C1 segment of cervical spinal cord (tissue), 14 donors: ENCODE measurements at regions not wholly inside any gene's neighbourhood (a gene's known extent, or its start where the extent isn't known, plus 50 kb on each side); places are given as distances from the start of the nearest gene placed in this dataset.
"Not testable (repeated sequence)": the region's sequence is repeated elsewhere in the genome, so short reads cannot be mapped to it uniquely, and the experiment has no call there.

Source experiments
- DNase-seq, 14 donors: peaks; one replicate each; lab custom pipeline; 2025; lab: John Stamatoyannopoulos, UW

DNA sequence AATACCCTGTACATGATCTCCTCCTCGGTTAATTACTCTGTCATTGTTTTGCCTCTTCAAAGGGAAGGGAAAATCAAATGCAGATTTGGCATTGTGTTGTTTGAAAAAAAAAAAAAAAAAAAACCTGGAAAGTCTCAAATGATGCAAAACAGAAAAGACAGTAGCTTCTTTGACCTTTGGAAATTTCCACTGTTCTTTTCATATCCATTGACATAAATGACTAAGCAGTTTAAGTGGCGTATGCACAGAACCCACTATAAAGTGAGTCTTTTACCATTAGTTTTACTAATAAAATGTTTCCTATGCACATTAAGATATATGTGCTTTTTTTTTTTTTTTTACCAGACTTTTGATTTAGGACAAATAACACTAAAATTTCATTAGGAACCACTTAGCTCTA, 704.3 kb downstream of the TFAP2A start:
- DNase-seq, result no peak

DNA sequence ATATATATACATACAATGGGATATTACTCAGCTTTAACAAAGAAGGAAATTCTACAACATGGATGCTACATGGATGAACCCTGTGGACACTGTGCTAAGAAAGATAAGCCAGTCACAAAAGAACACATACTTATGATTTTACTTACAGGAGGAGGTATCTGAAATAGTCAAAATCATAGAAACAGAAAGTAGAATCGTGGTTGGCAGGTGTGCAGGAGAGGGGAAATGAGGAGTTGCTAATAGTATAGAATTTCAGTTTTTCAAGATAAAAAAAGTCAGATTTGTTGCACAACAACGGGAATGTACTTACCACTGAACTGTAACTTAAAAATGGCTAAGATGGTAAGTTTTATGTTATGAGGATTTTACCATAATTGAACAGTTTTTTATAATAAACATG, 706.3 kb downstream of the TFAP2A start:
- no peak for DNase-seq

DNA sequence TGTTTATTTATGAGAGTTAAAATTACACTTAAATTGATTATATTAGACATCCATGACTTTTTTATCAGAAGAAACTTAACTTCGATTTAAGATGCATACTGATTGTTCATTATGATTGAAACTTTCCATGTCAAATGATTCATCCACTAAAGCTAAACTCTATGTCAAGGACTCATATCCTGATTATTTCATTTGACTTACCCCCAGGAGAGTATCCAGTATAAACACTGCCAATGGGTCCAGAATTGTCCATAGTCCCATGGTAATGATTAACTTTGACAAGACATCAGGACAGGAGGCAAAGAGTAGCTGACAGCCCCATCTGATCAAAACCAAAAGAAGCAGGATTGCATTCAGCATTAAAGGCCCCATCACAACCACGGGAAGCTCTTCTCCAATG, 709.9 kb downstream of the TFAP2A start:
- no peak for DNase-seq

DNA sequence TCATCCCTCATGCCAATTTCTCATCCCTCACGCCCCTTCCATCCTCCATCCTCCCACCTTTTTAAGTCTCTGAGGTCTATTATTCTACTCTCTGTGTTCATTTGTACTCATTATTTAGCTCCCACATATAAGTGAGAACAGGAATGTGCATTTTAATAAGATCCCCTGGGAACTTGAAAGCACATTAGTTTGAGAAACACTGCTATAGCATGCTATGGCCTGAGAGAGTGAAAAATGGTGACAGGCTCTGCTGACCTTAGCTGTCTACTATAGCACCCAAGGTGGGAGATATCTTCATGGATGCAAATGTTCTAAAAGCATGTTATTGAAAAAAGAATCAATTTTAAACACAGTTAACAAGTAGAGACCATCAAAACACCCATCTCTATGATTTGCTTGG, 712.0 kb downstream of the TFAP2A start:
- DNase-seq, result no peak

DNA sequence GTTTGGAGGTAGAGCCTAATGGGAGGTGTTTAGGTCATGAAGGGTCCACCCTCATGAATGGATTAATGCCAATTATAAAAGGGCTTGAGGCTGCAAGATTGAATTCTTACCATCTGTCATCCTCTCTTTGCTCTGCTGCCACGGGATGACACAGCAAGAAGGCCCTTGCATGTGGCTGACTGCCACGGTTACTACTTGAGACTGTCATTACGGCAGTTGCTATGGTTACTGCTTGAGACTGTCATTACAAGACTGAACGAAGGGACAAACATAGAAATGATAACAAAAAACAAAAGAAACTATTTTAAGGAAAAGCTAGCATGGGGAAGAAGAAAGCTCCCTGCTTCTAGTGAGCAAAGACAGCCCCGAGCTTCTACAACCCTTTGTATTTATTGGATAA, 715.0 kb downstream of the TFAP2A start:
- no peak for DNase-seq

DNA sequence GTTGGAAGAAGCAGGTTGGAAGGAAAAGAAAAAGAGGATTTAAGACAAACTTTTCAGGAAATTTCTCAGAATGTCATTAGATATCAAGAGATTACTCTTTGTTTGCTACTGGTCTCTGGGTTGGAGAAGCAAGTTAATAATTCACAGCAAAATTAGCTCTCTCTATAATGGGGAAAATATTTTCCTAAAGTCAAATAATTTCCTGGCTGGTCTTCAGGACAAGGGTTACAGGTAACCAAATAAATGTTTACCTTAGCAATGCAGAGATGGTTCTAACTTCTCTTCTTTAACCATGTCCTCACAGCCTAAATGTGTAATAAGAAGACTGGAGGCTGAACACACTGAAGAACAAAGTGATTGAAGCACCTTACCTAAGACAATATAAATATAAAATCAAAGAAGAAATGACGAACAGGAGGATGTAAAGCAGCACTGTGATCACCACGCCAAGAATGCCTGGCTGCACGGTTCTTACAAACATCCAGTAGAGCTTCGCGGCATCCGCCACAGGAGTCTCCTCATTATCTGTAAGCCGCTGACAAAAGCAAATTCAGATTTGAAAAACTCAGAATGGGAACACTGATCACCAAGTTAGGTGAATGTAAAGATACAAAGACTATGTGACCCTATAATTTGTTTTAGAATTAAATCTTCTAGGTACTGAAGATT, 717.5 kb downstream of the TFAP2A start:
- DNase-seq, result no peak

DNA sequence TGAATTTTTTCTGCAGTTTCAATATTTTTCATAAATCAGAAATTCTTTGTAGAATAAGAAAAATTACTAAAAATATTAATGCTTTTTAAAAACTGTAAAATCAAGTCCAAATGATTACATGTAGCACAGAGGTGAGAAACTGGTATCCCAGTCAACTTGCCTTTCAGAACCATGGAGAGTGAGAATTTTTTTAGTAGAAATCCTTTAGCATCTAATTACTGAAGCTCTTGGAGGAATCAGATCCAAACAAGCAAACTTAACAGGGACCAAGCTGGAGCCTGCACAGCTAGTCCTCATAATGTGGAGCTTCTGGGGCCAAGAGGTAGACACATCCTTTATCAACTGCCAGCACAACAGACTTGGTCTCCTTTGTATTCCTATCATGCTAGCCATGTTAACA, 724.5 kb downstream of the TFAP2A start:
- no peak for DNase-seq

DNA sequence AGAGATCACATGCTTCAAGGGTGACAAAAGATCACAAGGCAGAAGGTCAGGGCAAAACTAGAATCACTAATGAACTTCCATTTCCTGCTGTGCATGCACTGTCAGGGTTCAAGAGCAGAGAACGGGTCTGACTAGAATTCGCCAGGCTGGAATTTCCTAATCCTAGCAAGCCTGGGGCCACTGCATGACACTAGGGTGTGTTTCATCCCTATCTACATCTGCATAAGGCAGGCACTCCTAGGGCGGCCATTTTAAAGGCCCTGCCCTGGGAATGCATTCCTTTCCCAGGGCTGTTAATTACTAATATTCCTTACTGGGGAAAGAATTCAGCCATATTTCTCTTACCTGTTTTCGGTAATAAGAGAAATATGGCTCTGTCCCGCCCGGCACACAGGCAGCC, 734.1 kb downstream of the TFAP2A start:
- DNase-seq, result not testable (repeated sequence)

DNA sequence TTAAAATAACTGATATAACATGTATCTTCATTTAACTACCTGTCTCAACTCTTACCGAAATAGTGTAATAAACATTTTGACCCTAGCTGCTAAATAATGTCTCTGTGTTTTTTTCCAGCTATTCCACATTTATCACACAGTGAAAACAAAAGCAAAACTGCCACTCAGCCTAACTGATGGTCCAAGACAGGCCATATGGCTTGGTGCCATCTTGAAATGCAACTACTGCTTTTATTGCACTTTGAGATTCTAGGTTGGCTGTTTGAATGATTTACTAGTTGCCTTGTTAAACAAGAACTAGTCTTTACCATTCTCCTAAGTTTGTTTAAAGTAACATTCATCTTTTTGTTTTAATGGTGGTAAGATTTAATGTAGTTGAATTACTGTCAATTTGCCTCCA, 739.8 kb downstream of the TFAP2A start:
- DNase-seq, result no peak

DNA sequence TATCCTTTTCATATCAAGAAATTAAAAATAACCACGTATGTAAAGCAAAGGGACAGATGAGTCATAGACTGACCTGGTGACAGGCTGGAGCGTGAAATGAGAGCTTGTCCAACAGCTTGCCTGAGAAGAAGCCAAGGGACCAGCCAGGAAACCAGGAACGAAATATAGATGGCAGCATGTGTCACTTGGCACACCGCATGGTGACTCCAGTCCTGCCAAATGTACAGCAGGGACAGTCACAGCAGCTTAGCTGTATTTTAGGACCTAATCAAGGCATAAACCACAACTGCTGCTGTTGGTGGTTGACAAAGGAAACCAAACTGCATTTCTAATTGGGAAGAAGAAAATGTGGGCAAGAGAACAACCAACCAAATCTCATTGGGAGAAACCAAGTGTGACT, 755.0 kb downstream of the TFAP2A start:
- DNase-seq, result no peak

DNA sequence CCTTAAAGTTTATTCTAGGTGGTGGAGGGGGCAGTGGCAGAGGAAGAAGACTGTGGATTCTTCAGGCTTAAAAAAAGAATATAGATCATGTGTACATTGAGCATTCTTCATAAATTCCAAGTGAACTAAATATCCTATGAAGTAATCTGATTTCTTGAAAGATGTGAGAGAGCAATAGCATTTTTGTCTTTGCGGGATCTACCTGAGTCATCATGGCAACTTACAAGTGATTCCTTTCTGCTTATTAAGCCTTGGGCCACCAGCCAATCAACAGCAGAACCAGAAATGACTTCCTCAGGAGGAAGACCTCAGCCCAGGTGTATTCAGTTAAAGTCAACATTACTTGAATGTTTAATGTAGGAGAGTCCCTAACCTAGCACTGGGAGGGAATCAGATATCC, 756.9 kb downstream of the TFAP2A start:
- DNase-seq, result no peak

DNA sequence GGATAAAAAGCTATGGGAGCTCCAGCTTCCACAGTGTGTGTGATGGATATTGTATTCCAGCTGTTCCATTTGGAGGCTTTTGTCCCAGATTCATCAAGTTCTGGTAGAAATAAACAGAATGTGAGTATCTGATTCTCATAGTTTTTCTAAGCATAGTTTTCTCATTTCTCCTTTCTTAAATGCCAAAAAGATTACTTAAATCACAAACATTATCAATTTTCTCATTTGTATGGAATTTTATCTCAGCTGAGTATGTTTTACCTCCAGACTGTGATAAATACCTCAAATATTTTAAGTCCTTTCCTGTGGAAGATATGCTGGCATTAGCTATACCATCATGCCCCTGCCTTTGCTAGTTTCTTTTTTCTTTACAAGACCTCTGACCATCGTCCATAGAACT, 767.3 kb downstream of the TFAP2A start:
- no peak for DNase-seq

DNA sequence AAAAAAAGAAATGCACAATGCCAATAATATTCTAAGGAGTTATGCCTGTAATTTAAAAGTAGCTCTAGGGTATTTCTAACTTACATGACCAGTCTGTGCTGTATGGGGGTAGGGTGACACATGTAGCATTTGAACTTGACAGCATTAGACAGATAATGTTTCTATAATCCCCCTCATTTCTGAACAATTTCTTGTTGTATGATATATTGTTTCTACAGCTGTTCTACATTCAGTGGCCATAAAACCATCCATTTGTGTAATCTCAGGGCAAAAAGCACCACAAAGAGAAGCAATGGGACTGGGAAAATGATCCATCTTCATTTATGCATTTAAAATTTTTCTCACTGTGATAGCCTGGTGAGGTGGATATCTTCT, 767.8 kb downstream of the TFAP2A start:
- no peak for DNase-seq

DNA sequence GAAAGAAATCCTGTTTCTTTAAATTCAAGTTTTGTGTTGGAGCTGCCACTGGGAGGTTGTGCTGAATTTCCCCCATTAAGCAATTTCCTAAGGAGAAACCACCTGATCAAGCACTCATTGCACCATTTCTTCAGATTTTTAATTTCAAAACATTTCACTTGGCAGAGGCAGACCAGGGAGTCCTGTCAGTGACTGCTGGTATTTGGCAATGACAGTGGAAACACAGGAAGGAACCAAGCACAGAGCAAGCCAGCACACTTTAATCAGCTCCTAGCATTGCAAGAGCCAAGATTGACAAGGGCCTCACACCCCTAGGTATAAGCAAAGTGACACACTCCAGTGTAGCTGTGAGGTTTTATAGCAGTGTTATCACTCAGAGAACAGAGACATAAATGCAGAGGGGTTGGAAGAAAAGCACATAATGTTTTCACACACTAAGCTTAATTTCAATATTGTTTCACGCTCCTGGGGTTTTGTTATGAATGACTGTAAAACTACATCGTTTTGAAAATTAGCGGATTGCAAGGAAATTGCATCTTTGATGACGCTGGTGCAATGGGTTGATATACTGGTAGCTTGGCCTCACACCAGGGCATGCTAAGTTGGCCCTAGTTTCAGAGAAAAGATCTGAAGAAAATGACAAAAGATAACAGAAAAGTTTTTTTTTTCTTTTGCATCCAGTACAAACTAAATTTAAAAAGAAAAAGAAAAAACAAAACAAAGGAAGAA, 768.4 kb downstream of the TFAP2A start:
- no peak for DNase-seq

DNA sequence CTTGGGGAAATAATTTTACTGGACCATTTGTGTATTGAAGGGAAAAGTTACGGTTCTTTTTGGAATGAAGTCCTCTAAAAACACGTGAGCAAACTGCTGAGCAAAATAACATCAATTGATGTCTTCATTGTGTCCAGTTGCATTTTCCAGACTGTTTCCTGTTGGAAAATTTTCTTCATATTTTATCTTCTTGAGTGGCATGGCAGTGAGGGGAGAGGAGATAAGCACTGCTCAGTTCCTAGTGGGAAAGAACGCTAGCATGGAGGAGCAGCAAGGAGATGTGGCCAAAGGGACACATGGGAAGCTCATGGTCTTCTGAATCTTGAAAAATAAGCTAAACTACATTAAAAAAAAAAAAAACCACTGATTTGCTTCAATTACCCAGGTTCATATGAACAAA, 776.0 kb downstream of the TFAP2A start:
- DNase-seq, result no peak

DNA sequence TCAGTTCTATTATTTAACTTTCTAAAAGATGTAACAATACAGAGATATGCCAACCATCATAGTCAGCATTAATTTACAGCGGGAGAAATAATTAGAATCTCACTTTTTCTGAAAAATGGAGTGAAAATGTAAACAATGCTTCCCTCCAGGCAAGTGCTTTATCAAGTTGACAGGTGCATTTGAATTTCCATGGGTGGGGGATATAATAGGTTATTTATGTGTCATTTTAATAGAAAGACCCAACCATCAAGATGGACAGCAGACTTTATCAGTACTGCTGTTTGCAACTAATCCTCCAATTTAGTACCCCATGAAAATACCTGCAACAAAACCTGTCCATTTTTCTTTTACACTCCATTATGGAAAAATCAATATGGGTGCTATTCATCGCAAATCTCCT, 780.1 kb downstream of the TFAP2A start:
- no peak for DNase-seq

DNA sequence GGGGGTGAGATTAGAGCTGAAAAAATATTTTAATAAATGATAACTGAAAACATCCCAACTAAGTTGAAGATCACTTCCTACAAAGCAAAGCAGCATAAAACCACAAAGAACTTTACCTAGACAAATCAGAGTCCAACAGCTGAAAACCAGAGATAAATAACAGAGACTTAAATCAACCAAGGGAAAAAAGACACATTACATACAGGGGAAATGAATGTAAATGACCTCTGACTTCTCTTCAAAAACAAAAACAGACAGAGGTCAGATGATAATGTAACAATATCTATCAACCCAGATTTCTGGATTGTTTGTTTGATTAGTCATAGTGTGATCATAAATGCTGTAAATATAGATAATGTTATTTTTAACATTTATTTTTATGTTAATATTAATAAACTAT, 782.8 kb downstream of the TFAP2A start:
- no peak for DNase-seq

DNA sequence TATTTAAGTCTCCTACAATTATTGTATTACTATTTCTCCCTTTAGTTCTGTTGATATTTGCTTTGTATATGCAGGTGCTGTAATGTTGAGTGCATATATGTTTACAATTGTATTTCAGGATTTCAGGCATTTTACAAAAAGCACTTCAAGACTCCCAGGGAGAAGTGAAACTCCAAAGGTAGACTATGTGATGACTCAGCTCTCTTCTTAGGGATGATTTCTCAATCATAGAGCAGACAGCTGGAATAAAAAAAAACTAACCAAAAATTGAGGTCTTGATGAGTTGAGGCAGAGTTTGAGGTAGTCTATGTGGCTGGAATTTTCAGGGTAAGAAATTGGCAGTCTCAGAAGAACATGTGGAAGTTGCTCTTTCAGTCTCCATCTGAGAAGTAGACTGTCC, 786.1 kb downstream of the TFAP2A start:
- DNase-seq, result no peak

DNA sequence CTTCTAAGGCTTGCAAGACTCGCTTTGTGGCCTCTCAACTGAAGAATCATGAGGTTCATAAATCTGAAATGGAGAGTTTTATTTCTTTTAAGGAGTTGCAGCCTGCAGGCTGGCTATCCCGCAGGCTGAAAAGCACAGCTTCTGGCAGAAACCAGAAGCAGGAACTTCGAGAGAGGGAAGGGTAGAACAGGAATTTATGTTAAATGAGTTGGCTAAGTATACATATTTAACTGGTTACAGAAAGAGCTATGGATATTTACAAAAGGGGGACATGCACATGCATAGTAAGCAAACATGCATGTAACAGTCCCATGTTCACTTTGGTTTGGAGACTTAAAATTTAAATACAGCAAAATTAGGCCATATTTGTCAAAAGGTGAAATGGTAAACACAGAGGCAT, 787.0 kb downstream of the TFAP2A start:
- no peak for DNase-seq

DNA sequence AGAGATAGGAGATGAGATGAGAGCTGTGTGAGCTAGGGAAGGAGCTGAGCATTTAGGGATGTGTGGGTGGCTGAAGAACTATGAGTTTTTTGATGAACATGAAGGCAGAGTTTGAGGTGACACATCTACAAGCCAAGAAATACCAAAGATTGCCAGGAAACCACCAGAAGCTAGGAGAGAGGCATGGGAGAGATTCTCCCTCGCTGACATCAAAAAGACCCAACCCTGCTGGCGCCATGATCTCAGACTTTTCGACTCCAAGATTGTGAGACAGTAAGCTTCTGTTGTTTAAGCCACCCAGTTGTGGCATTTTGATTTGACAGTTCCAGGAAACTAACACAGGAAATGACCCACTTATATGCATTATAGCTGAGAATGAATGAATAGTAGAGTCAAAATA, 790.9 kb downstream of the TFAP2A start:
- no peak for DNase-seq

DNA sequence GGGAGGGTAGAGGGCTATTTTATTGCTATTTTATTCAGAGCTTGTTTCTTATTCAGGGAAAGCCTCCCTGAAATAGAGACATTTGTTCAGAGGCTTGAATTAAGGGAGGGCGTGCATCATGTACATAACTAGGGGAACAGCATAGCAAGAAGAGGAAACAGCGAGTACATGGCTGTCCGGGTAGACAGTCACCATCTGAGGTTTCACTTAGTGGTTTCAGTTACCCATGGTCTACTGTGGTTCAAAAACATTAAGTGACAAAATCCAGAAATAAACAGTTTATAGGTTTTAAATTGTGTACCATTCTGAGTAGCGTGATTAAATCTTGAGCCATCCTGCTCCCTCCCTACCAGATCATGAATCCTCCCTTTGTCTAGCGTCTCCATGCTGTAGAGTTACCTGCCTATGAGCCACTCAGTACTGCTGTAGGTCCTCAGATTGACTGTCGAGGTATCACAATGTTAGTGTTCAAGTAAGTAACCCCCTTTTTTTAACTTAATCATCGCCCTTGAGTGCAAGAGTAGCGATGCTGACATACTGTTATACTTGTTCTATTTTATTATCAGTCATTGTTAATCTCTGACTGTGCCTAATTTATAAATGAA, 791.5 kb downstream of the TFAP2A start:
- DNase-seq, result no peak

DNA sequence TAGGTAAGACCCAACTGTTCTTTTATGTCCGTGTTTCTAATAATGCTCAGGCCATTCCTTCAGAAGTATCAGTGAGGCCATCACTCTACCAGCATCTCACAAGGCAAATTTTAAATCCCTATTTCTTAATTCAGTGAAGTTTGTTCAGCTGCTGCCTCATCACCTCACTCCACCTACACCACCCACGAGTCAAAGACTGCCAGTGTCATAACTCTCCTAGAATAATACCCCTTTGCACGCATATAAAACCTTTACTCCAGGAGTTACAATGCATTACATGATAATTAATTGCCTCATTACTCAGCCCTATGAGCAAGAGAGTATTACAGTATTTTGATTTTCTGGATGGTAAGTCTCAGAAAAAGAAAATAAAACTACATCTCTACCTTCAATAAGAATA, 793.6 kb downstream of the TFAP2A start:
- DNase-seq, result no peak

DNA sequence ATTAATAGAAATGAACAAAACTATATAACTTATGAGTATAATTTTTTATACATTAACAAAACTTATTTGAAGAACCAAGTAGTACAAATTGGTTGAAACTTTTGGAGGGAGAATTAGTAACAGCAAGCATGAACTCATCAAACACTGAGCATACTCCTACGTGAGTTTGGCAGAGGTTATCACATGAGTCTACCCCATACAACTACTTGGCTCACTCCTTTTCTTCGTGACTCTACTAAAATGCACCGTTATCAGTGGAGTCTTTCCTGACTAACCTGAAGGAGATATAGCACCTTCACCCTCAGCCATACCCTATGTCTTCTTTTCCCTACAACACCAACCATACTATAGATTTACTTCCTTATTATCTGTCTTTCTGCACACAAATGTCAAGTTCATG, 794.2 kb downstream of the TFAP2A start:
- DNase-seq, result no peak
